ENCODE measurements at regions not wholly inside any gene's neighbourhood (a gene's known extent, or its start where the extent isn't known, plus 50 kb on each side); places are given as distances from the start of the nearest gene placed in this dataset.

GRCh38 chr14:97618401-97618800 lies 821.2 kb downstream of the VRK1 start:
- no peak for DNase-seq (ENCODE audit: low read depth)
- TF ChIP-seq CTCF (conservative IDR thresholded peaks at IDR 0.05; ENCODE audit: low read depth, low read length): no peak
- H3K4me3 ChIP-seq (ENCODE audit: low read depth, low read length): no peak overlapping the region

- H3K4me3 ChIP-seq (ENCODE audit: low read depth, low read length): no peak overlapping the region
- no peak for DNase-seq (ENCODE audit: low read depth)
- no peak for TF ChIP-seq CTCF (conservative IDR thresholded peaks at IDR 0.05; ENCODE audit: low read depth, low read length)
These were observed 821.9 kb downstream of the VRK1 start for GRCh38 chr14:97618917-97619690.

- no peak for DNase-seq (ENCODE audit: low read depth)
- TF ChIP-seq CTCF (conservative IDR thresholded peaks at IDR 0.05; ENCODE audit: low read depth, low read length): no peak
- no peak overlapping the region for H3K4me3 ChIP-seq (ENCODE audit: low read depth, low read length)
These were observed 822.9 kb downstream of the VRK1 start for GRCh38 chr14:97620066-97620465.

- no peak overlapping the region for H3K4me3 ChIP-seq (ENCODE audit: low read depth, low read length)
- TF ChIP-seq CTCF (conservative IDR thresholded peaks at IDR 0.05; ENCODE audit: low read depth, low read length): no peak
- no peak for DNase-seq (ENCODE audit: low read depth)
These were observed 827.8 kb downstream of the VRK1 start for GRCh38 chr14:97624985-97625384.

GRCh38 chr14:97625477-97625876 lies 828.3 kb downstream of the VRK1 start:
- H3K4me3 ChIP-seq (ENCODE audit: low read depth, low read length): no peak overlapping the region
- TF ChIP-seq CTCF (conservative IDR thresholded peaks at IDR 0.05; ENCODE audit: low read depth, low read length): no peak
- DNase-seq (ENCODE audit: low read depth): no peak

- no peak for TF ChIP-seq CTCF (conservative IDR thresholded peaks at IDR 0.05; ENCODE audit: low read depth, low read length)
- DNase-seq (ENCODE audit: low read depth): no peak
- no peak overlapping the region for H3K4me3 ChIP-seq (ENCODE audit: low read depth, low read length)
These were observed 828.9 kb downstream of the VRK1 start for GRCh38 chr14:97626088-97626487.

- no peak overlapping the region for H3K4me3 ChIP-seq (ENCODE audit: low read depth, low read length)
- TF ChIP-seq CTCF (conservative IDR thresholded peaks at IDR 0.05; ENCODE audit: low read depth, low read length): no peak
- DNase-seq (ENCODE audit: low read depth): no peak
These were observed 833.1 kb downstream of the VRK1 start for GRCh38 chr14:97630249-97630648.

Measured in epithelial cell of proximal tubule (primary cell).